Epithelial cell of prostate (primary cell): ENCODE measurements at regions not wholly inside any gene's neighbourhood (a gene's known extent, or its start where the extent isn't known, plus 50 kb on each side); places are given as distances from the start of the nearest gene placed in this dataset.
"Not testable (repeated sequence)": the region's sequence is repeated elsewhere in the genome, so short reads cannot be mapped to it uniquely, and the experiment has no call there.

Experiments used
- DNase-seq: peaks from one replicate; pipeline ENCODE4 v3.0.0-alpha.2; 2011; ENCODE audit warnings: low read depth, low spot score
- H3K27ac ChIP-seq: fragments of 450-650 bp; 2 replicates; pipeline ENCODE4 v1.5.1; 2017; ENCODE audit warnings: mild to moderate bottlenecking

DNA sequence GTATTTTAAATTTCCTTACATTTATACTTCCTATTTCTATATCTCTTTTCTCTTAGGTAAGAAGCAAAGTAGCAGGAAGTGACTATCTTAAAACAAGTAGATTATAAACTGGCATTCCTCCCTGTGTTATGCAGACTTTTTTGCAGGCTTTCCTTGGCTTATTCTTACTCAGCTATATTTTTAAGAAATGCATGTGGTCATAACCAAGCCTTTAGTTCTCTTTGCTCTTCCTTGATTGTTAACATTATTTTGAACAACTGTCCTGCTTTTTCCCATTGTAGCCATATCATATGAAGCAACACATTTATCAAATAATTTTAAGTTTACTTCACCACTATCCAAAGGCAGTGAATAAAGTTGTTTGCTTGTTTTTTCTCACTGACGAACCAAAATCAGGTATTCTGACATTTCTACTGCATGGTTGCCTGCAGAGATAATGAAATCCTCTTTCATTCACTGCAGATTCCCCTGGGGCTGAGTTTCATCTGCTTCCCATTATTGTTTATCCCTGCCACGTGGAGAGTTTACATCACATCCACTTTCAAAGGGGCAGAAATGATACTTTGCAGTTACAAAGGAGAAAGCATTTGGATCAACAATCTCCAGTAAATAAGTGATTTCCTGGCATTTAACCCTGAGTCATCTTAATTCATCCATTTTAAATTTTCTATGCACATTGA lies 389.9 kb upstream of the SEMA3C start:
- no peak overlapping the region for H3K27ac ChIP-seq
- DNase-seq = no peak

DNA sequence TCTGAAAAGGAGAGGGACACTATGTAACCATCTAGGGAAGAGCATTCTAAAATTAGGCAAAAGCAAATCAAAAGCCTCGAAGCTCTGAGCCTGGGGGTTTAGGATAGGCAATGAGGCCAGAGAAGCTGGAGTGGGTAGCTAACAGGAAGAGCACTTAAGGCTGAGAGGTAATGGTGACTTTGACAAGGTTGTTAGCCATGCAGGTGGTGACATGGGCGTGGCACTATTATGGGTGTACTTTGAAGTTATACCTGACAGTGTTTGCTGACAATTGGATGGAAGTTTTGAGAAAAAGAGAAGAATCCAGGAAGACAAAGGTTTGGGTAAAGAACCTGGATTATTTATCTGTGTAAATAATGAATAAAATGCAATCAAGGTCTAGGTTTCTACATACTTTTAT lies 383.0 kb upstream of the SEMA3C start:
- no peak overlapping the region for H3K27ac ChIP-seq
- DNase-seq = no peak

DNA sequence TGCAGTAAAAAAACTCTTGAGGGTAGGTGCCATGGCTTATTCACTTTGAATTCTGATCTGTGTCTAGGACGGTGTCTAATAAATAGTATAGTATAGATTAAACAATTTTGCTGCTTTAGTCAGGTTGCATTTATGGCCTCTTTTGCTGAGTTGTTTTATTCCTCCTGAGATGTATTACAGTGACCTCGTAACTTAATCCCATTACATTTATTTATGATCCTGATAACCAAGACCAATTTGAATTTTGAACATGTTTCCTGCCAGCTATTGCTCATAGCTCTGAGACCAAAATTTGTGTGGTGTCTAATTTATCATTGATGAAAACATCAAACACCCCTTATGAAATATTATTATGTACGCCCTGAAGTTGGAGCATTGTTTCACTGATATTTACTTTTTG lies 381.9 kb upstream of the SEMA3C start:
- no peak overlapping the region for H3K27ac ChIP-seq
- DNase-seq = no peak

DNA sequence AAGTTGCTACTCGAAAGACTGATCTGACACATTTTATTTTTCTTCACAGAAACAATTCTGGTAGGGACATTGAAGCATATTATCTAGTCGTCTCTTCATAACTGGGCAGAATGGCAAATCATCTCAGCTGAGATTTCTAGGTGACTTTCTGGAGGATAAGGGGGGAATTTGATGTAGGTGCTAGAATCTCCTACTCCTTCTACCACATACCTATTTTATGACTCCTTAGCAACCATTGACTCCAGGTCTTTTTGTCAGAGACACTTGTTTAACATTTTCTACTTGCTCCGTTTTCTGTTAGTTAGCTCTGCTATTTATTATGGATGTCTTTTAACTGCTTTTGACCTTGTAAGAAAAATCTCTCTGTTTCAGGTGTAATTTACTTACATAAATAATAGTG lies 380.9 kb upstream of the SEMA3C start:
- no peak for DNase-seq
- H3K27ac ChIP-seq = peak overlapping the region; percentile 29

DNA sequence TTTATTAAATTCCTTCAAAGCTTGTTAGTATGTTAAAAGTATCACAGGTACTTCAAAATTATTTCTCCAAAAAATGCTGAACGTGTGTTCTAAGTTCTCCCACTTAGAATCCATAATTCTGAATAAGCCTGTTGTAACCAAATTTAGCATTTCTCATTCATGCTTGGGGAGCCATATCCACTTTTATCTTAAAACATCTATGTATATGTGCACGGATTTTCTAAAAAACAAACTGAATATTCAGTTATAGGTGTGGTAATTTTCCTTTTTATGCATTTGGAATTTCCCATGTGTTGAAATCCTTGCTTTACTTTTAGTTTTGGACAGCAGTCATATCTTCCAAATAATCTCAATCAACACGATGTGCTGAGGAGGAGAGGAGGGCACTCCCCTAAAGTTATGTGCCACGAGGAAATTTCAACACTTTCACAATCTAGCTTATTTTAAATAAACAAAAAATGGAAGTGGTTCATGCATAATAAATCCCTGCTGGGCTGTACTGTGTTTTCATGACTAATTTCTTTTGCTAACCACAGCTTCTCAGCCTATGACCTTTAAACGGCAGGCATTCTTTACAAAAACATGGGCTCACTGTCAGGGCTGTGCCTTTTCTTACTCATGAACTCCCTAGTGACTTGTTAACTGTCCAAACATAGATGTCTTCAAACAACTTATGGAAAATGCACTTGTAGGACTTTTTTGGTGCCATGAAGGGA lies 380.3 kb upstream of the SEMA3C start:
- H3K27ac ChIP-seq = peak overlapping the region; percentile 29
- DNase-seq = peak; percentile 87

DNA sequence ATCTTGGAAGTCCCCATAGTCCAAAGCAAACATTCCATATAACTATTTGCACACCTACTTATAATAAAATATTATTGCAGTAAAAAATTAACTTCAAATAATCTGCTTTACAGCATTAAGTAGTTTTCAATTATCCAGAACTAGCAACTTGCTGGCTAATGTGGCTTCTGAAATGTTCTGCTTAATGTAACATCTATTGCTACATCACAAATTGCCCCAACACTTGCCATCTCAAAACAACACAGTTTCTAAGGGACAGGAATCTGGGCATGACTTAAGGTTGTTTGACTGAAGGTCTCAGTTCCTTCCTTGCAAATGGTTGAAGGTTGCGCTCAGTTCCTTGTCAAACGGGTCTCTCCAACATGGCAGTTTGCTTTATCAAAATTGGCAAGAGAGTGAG lies 378.5 kb upstream of the SEMA3C start:
- H3K27ac ChIP-seq = no peak overlapping the region
- DNase-seq = no peak

DNA sequence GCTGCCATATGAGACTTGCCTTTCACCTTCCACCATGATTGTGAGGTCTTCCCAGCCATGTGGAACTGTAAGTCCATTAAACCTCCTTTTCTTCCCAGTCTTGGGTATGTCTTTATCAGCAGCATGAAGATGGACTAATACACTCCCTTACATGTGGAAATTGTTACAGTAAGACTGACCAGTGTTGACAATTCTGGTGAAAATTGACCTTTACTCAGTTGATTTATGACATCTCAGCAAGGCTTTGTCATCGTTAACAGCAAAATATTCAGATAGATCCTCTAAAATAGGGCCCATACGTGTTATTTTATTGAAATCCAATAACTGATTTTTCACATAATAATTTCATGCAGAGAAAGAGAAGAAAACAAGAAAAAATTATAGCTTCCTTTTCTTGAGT lies 377.9 kb upstream of the SEMA3C start:
- no peak for DNase-seq
- no peak overlapping the region for H3K27ac ChIP-seq

DNA sequence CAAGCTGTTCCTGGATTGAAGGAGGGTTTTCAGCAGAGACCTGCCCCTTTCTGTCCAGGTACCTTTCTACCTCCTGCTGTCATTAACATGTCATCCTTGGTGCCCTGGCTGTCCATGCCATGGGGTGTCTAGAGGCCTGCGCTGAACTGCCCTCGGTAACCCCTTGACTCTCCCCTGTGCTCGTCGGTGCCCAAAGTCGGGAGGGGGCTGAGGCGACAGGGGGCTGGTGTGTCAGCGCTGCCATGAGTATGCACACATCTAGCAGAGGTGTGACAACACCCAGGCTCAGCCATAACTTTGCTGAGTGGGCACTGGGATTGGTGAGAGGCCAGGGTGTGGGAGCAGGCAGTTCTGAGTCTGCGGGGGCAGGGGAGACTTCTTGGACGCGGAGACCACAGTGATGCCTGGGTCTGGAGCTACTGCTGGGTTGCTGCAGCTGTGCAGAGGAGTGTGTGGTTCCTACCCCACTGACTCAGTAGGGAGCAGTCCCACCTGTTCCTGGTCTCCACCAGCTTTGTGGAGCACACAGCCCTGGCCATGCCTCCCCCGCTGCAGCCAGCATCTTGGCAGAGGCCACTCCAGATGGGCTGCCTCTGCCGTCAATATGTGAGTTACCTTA lies 376.2 kb upstream of the SEMA3C start:
- no peak for DNase-seq
- H3K27ac ChIP-seq = no peak overlapping the region

DNA sequence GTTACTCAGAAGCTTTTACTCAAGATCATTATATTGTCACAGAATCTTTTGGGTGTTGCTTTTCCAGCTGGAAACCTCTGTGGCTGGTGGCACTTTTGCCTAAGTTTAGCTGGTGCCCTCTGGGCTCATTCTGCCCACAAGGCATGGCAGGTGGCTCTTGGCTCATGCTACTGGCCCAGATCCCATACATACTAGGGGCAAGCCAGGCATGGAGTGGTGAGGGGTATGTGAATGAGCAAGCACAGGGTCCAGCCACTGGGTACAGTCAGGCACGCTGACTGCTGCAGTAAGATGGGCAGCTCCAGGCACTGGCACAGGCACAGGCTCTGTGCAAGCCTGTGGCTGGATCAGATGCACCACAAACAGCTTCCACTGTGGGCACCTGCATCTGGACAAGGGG lies 375.0 kb upstream of the SEMA3C start:
- H3K27ac ChIP-seq = no peak overlapping the region

DNA sequence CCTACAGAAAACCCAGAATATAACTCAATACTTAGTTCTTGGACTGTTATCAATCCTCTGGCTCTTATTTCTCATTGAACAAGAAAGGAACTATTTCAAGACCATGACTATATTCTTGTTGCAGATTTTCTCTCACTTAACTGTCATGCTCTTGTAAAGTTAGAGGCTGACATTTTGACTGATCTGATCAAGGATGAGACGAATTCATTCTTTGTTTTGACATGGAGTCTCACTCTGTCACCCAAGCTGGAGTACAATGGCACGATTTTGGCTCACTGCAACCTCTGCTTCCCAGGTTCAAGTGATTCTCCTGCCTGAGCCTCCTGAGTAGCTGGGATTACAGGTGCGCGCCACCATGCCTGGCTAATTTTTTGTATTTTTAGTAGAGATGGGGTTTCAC lies 367.9 kb upstream of the SEMA3C start:
- not testable (repeated sequence) for DNase-seq, H3K27ac ChIP-seq

More for the DNA sequence above, 375.0 kb upstream of the SEMA3C start:
- DNase-seq = no peak

DNA sequence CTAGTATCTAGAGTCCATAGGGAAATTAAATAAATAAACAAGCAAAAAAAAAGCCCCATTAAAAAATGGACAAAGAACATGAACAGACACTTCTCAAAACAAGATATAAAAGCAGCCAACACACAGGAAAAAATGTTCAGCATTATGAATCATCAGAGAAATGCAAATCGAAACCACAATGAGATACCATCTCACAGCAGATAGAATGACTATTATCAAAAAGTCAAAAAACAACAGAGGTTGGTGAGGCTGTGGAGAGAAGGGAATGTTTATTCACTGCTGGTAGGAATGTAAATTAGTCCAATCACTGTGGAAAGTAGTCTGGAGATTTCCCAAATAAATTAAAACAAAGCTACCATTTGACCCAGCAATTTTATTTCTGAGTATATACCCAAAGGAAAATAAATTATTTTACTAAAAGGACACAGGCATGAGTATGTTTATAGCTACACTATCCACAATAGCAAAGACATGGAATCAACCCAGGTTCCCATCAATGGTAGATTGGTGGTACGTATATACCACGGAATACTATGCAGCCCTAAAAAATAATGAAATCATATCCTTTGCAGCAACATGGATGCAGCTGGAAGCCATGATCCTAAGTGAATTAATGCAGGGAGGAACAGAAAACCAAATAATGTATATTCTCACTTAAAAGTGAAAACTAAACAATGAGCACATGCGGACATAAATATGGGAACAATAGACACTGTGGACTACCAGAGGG lies 366.5 kb upstream of the SEMA3C start:
- peak overlapping the region; percentile 85 for H3K27ac ChIP-seq
- peak; percentile 65 for DNase-seq

DNA sequence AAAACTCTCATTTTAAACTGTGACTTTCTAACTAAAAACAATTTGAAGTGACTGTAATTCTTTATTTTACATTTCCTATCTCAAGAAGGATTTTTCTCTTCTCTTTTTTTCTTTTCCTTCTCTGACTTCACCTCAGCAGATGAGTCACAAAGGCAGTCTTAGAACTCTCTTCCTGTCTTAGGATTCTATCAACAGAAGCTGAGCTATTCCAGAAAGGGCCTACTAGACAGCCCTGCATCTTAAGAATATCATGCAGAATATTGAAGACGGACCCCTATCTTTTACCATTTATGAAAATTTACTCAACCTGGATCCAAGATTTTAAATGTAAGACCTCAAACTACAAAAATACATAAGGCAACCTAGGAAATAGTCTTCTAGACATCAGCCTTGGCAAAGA lies 365.7 kb upstream of the SEMA3C start:
- peak overlapping the region; percentile 85 for H3K27ac ChIP-seq
- DNase-seq = no peak

DNA sequence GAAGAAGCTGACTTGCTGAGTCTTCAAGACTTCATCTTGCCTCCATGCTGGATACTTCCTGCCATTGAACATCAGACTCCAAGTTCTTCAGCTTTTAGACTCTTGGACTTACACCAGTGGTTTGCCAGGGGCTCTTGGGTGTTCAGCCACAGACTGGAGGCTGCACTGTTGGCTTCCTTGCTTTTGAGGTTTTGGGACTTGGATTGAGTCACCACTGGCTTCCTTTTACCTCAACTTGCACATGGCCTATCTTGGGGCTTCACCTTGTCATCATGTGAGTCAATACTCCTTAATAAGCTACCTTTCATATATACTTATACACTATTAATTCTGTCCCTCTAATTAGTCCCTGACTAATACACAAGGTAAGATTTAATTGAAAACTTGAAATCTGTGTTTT lies 361.7 kb upstream of the SEMA3C start:
- no peak for DNase-seq
- H3K27ac ChIP-seq = no peak overlapping the region

DNA sequence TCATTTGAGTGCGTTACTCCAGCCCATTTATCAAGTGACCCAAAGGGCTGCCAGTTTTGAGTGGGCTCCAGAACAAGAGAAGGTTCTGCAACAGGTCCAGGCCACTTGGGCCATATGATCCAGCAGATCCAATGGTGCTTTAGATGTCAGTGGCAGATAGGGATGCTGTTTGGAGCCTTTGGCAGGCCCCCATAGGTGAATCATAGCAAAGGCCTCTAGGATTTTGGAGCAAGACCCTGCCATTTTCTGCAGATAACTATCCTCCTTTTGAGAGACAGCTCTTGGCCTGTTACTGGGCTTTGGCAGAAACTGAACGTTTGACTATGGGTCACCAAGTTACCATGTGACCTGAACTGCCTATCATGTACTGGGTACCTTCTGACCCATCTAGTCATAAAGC lies 358.8 kb upstream of the SEMA3C start:
- H3K27ac ChIP-seq = no peak overlapping the region
- DNase-seq = no peak

DNA sequence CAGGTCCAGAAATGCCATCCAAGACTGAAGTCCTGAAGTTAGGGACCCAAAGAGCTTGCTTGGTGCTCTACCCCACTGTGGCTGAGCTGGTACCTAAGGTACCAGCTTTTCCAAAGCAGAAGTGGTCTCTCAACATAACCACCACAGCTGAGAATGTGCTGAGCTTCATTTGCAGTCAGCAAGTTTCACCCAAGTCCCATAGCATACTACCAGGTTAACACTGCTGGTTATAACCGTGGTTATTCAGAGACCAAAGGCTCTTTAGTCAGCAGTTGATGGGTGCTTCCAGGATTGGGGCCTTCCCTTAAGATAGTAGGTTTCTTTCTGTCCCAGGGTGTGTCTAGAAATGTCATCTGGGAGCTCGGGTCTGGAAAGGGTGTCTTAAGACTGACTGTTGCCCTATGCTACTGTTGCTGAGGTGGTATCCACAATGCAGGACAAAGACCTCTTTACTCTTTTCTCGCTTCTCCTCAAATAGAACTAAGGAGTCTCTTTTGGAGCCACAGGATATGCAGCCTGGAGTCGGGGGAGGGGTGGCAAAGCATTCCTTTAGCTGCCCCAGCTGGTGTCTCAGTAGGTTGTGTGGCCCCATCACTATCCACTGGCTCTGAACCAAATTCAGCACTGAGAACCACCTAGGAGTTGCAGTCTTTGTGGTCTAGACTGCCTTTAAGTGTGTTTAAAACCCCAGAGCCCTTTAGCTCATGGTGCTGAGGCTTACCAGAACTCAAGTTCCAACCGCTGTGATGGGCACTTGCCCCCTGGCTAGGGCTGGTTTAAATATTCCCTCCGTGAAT lies 354.9 kb upstream of the SEMA3C start:
- H3K27ac ChIP-seq = no peak overlapping the region
- DNase-seq = no peak

DNA sequence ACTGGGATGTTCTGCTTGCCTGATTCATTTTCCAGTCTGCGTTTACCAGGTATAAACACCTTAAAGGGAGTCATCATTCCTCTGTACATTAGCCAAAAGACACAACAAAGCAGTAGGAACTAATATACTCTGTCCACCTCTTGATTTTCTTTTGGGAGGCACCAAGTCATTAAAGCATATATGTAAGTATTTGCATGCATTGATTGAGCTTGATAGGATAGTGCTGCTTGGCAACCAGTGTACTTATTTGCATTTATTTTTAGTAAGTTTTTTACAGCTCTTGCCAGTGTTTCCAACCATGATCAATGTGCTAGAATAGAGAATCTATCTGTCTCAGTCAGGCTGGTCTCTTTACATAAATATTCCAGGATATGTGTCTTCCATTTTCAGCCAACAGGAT lies 353.3 kb upstream of the SEMA3C start:
- no peak for DNase-seq

DNA sequence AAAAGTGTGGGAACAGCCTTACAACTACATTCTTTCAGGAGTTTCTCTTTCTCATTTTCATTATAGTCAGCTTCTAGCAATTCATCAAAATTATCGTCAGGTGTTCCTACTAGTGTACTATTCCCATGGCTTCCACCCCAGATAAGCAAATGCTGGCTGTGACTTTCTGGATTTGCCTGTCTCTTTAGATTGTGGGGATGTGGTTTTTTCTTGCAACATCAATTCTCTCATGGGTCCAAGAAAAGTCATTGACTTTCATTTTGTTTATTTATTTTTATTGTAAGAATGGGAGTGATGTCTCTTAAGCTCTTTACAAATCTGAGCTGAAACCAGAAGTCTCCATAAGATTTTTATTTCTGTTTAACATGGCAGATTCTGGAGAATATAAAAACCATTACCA lies 349.7 kb upstream of the SEMA3C start:
- no peak overlapping the region for H3K27ac ChIP-seq
- DNase-seq = no peak

More for the DNA sequence above, 353.3 kb upstream of the SEMA3C start:
- H3K27ac ChIP-seq = no peak overlapping the region

DNA sequence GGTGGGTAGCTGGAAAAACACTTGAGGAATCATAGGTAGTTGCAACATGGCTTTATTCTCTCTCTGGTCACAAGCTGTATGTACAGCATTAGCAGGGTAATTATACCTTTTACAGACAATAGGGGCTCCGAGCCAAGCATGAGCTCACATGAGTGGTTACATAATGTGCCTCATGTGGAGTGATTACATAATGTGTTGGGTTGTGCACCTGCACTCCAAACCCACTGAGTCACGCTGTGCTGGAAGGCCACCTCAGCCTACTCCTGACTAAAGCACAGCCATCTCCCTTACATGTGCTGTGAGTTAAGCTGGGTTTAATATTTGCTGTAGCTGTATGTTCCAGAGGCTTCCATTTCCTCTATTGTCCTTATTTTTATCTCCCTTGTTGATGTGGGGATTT lies 348.7 kb upstream of the SEMA3C start:
- H3K27ac ChIP-seq = peak overlapping the region; percentile 64
- peak; percentile 96 for DNase-seq

DNA sequence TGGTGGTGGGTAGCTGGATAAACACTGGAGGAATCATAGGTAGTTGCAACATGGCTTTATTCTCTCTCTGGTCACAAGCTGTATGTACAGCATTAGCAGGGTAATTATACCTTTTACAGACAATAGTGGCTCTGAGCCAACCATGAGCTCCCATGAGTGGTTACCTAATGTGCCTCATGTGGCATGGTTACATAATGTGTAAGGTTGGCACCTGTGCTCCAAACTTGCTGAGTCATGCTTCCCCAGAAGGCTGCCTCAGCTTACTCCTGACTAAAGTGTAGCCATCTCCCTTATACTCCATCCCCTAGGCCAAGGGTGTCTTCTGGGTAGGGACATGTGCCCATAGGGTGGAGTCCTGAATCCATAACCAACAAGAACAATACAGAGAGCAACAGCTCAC lies 345.3 kb upstream of the SEMA3C start:
- H3K27ac ChIP-seq = peak overlapping the region; percentile 13

DNA sequence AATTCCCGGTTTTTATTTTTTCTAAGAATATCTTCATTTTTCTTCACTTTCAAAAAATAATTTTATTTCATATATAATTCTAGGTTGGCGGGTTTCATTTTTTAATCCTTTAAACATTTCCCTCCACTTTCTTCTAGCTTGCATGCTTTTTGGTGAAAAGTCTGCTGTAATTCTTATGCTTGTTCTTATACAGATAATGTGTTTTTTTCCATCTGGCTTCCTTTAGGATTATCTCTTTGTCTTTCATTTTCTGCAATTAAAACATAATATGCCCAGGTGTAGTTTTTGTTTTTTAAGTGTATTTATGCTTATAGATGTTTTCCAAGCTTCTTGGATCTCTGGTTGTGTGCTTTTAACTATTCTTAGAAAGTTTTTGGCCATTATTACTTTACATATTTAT lies 341.3 kb upstream of the SEMA3C start:
- DNase-seq = no peak
- H3K27ac ChIP-seq = no peak overlapping the region

More for the DNA sequence above, 345.3 kb upstream of the SEMA3C start:
- peak; percentile 68 for DNase-seq
